ENCODE measurements at regions not wholly inside any gene's neighbourhood (a gene's known extent, or its start where the extent isn't known, plus 50 kb on each side); places are given as distances from the start of the nearest gene placed in this dataset.

- 85 to 89% (median 88%) methylated on average over 3 of the region's 3 CpGs for WGBS, 3 donors
- no peak for ATAC-seq
- no peak for TF ChIP-seq CTCF (IDR thresholded peaks at IDR 0.05)
- Histone ChIP-seq H3K9me3 (no peaks in the 10 kb centered on the region), H3K4me1 (no peaks in the 10 kb centered on the region), H3K27ac (no peak overlapping the region), H3K27me3 (ENCODE audit: insufficient read depth in 3 of 3, low read length in 2 of 3) (no peaks in the 10 kb centered on the region), H3K4me3 (no peak overlapping the region), H3K36me3 (ENCODE audit: insufficient read depth in 1 of 2, low read depth in 1 of 2) (no peaks in the 10 kb centered on the region)
- DNase-seq, result no peak
- intact Hi-C loops (cut with DNase I), result no loop called here
These were observed 57.5 kb downstream of the RPL27A start for GRCh38 chr11:8740129-8740528.

- WGBS, 3 donors, result 100% methylated on average over 1 of the region's 1 CpG
- intact Hi-C loops (cut with DNase I), result no loop called here
These were observed 61.8 kb downstream of the RPL27A start for GRCh38 chr11:8744423-8744822.

GRCh38 chr11:8745431-8746253 is 63.0 kb downstream of the RPL27A start:
- Histone ChIP-seq H3K4me1 (no peaks in the 10 kb centered on the region), H3K4me3 (no peak overlapping the region), H3K36me3 (ENCODE audit: insufficient read depth in 1 of 2, low read depth in 1 of 2) (no peaks in the 10 kb centered on the region), H3K9me3 (no peaks in the 10 kb centered on the region), H3K27me3 (ENCODE audit: insufficient read depth in 3 of 3, low read length in 2 of 3) (no peaks in the 10 kb centered on the region), H3K27ac (no peak overlapping the region)
- DNase-seq, result no peak
- intact Hi-C loops (cut with DNase I), result no loop called here
- 79 to 88% (median 82%) methylated on average over 6 of the region's 6 CpGs for WGBS, 3 donors
- ATAC-seq, result no peak
- TF ChIP-seq CTCF (IDR thresholded peaks at IDR 0.05), result no peak

More at GRCh38 chr11:8744423-8744822, 61.8 kb downstream of the RPL27A start:
- H3K36me3 ChIP-seq (ENCODE audit: insufficient read depth in 1 of 2, low read depth in 1 of 2), result no peaks in the 10 kb centered on the region
- H3K27ac ChIP-seq, result no peak overlapping the region
- H3K9me3 ChIP-seq, result no peaks in the 10 kb centered on the region
- ATAC-seq (no peak), DNase-seq (no peak)
- H3K27me3 ChIP-seq (ENCODE audit: insufficient read depth in 3 of 3, low read length in 2 of 3), result no peaks in the 10 kb centered on the region
- no peak for TF ChIP-seq CTCF (IDR thresholded peaks at IDR 0.05)
- no peak overlapping the region for H3K4me3 ChIP-seq
- H3K4me1 ChIP-seq, result no peaks in the 10 kb centered on the region

- ATAC-seq (no peak), DNase-seq (no peak)
- no peak overlapping the region for H3K27ac ChIP-seq
- TF ChIP-seq CTCF (IDR thresholded peaks at IDR 0.05), result no peak
- H3K27me3 ChIP-seq (ENCODE audit: insufficient read depth in 3 of 3, low read length in 2 of 3), result no peaks in the 10 kb centered on the region
- H3K36me3 ChIP-seq (ENCODE audit: insufficient read depth in 1 of 2, low read depth in 1 of 2), result no peaks in the 10 kb centered on the region
- 70 to 91% (median 87%) methylated on average over 2 of the region's 2 CpGs for WGBS, 3 donors
- no peaks in the 10 kb centered on the region for H3K4me1 ChIP-seq
- no peak overlapping the region for H3K4me3 ChIP-seq
- intact Hi-C loops (cut with DNase I), result no loop called here
- H3K9me3 ChIP-seq, result no peaks in the 10 kb centered on the region
These were observed 63.9 kb downstream of the RPL27A start for GRCh38 chr11:8746331-8746974.

Data from psoas muscle (tissue), 7 donors.